ENCODE measurements at regions not wholly inside any gene's neighbourhood (a gene's known extent, or its start where the extent isn't known, plus 50 kb on each side); places are given as distances from the start of the nearest gene placed in this dataset.

- no peak for FAIRE-seq
- no peak for DNase-seq (ENCODE audit: low spot score)
Observed at GRCh38 chr6:40077736-40078135, 143.5 kb upstream of the MOCS1 start.

DNA sequence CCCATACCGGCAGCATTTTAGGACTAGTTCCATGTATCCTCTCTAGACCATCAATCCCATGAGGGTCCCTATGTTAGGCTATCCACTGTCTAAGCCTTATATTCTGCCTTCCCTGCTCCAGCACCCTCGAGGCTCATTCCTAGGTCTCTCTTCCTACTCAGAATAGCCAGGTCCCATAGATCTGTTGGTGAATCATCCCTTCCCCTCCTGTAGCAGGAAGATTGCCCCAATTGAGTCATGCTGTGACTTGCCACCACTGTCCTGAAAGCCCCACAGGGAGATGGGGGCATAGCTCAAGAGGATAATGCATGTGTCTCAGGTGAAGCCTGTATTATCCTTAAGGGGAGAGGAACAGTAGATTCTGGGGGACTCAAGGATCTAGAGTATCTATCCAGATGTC, 143.1 kb upstream of the MOCS1 start:
- no peak for DNase-seq (ENCODE audit: low spot score)
- FAIRE-seq = no peak

GRCh38 chr6:40075056-40075590, 140.9 kb upstream of the MOCS1 start:
- FAIRE-seq (no peak), DNase-seq (ENCODE audit: low spot score) (no peak)

DNA sequence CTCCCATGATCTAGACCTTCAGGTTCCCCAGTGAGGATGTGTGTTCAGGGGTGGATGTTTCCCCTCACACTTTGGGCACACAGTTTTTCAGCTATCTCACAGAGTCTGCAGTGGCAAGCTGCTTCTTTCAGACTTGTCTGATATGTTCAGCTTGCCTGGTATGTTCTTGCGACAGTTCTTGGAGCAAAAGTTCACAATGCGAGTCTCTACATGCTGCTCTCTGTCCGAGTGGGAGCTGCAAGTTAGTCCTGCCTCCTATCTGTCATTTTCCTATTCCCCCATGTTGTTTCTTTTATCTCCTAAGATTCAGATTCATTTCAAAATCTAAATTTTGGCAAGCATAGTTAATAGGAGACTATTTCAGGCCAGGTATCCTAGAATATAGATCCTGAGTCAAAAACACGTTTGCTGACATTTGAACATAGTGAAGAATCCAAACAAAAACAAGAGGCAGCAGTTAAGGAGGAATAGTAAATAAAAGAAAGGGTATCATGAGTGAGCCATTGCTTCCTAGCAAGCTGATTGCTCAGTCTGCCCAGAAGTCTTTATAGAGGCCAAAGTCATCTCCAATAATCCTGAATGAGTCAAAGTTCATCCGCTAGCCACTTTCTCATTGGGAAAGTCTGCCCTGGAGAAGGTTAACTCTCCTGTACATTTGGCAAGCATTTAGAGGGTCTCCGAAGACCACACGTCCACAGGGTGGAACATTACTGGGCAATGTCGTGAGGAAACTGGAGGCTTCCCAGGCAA, 140.2 kb upstream of the MOCS1 start:
- FAIRE-seq (no peak), DNase-seq (ENCODE audit: low spot score) (no peak)

- no peak for FAIRE-seq
- no peak for DNase-seq (ENCODE audit: low spot score)
Observed at GRCh38 chr6:40066372-40066771, 132.1 kb upstream of the MOCS1 start.

DNA sequence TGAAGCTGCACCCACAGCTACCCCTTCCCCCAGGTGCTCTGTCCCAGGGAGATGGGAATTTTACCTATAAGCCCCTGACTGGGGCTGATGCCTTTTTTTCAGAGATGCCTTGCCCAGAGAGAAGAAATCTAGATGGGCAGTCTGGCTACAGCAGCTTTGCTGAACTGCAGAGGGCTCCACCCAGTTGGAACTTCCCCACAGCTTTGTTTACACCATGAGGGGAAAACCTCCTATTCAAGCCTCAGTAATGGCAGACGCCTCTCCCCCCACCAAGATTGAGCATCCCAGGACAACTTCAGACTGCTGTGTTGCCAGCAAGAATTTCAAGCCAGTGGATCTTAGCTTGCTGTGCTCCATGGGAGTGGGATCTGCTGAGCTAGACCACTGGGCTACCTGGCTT, 122.6 kb upstream of the MOCS1 start:
- no peak for DNase-seq (ENCODE audit: low spot score)
- FAIRE-seq = no peak

DNA sequence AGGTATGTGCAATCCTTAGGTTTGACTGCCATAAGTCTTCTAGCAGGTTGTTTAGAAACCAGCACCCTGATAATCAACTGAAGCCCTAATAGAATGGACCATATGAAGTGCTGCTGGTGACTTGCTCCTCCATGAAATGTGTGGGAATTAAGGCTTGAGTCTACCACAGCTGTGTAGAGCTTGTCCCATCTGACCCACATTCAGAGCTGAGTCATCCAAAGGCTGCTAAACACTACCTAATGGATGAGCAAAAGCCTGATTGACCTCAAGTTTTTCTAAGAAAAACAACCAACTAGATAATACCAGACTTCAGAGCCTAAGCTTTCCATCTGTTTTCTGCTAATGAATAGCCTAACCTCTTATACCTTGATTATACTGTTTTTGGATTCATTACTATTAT, 120.3 kb upstream of the MOCS1 start:
- DNase-seq (ENCODE audit: low spot score) = no peak
- FAIRE-seq = no peak

- no peak for DNase-seq (ENCODE audit: low spot score)
- FAIRE-seq = no peak
Observed at GRCh38 chr6:40054186-40054585, 119.9 kb upstream of the MOCS1 start.

DNA sequence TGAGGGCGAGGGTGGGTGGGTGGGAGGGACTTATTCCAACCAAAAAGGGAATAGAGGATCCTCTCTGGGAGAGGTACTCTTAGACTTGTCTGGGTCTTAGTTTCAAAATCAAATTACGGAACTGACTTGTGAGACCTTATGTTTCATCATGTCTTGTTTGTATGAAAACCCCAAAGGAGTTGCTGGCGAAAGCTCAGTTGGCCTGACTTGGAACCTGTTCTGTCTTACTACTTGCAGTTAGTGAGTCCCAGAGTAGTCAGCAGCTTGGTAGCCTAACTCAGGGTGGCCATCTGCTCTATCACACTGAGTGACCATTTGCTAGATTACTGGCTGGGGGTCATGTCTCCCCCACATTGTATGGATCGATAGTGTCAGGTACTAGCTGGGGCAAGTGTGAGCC, 114.9 kb upstream of the MOCS1 start:
- DNase-seq (ENCODE audit: low spot score) (no peak), FAIRE-seq (no peak)

GRCh38 chr6:40044196-40044595, 109.9 kb upstream of the MOCS1 start:
- no peak for FAIRE-seq

GRCh38 chr6:40042232-40042631, 108.0 kb upstream of the MOCS1 start:
- no peak for DNase-seq (ENCODE audit: low spot score)
- FAIRE-seq = no peak

More at GRCh38 chr6:40044196-40044595, 109.9 kb upstream of the MOCS1 start:
- no peak for DNase-seq (ENCODE audit: low spot score)

DNA sequence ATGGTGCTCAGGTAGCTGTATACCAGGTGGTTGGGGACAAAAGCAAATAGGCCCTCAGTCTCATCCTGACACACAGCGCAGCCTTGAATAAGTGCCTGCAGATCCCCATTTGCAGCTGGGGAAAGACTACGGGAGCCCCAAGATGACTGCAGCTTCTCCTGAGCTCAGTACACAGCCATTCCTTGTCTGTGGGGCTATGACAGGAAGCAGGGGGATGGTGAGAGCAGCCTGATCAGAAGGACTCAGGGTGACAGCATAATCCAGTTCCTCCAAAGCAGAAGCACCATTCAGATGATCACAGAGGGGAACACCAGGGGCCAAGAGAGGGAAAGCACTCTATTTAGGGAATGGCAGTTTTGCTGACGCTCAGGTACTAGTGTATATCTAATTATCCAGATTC, 104.8 kb upstream of the MOCS1 start:
- FAIRE-seq (no peak), DNase-seq (ENCODE audit: low spot score) (no peak)

DNA sequence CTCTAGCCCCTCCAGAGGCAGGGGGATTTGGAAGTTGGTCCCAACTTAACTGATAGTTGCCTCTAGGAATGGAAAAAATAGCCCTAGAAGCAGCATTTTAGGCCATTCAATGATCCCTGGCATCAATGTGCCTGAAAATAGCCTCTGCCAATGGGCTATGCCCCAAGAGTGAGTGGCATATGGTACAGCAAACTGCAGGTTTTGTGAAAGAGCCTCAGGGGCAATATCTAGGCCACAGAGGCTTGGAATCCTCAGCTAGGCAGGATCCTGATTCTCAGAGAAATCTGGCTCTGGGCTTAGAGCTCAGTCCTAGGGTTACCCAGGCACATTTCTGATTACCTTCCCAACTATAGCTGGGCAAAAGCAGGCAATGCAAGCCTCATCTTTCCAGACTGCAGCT, 104.4 kb upstream of the MOCS1 start:
- FAIRE-seq = no peak
- no peak for DNase-seq (ENCODE audit: low spot score)

DNA sequence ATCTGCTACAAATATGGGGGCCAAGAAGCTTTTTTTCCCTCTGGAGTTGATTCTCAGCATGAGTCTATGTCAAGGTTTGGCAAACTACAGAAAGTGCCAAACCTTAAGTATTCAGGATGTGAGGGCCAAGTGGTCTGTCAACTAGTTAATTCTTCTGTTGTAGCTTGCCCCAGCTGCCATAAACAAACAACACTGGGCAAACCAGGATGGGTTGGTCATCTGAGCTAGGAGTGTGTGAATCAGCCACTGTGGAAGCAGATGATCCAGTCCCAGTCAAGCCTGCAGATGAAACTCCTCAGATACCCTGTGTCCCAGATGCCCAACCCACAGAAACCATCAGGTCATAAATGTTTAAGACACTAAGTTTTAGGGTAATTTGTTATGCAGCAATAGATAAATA, 103.0 kb upstream of the MOCS1 start:
- FAIRE-seq = no peak

GRCh38 chr6:40036186-40036585, 101.9 kb upstream of the MOCS1 start:
- FAIRE-seq (no peak), DNase-seq (ENCODE audit: low spot score) (no peak)

More for the DNA sequence above, 103.0 kb upstream of the MOCS1 start:
- DNase-seq (ENCODE audit: low spot score) = no peak

GRCh38 chr6:40028449-40028848, 94.2 kb upstream of the MOCS1 start:
- no peak for DNase-seq (ENCODE audit: low spot score)
- no peak for FAIRE-seq

GRCh38 chr6:40022867-40023266, 88.6 kb upstream of the MOCS1 start:
- DNase-seq (ENCODE audit: low spot score) (no peak), FAIRE-seq (no peak)

GRCh38 chr6:40020166-40020565, 85.9 kb upstream of the MOCS1 start:
- FAIRE-seq = no peak

GRCh38 chr6:40015530-40015929, 81.3 kb upstream of the MOCS1 start:
- FAIRE-seq (no peak), DNase-seq (ENCODE audit: low spot score) (no peak)

More at GRCh38 chr6:40020166-40020565, 85.9 kb upstream of the MOCS1 start:
- no peak for DNase-seq (ENCODE audit: low spot score)

DNA sequence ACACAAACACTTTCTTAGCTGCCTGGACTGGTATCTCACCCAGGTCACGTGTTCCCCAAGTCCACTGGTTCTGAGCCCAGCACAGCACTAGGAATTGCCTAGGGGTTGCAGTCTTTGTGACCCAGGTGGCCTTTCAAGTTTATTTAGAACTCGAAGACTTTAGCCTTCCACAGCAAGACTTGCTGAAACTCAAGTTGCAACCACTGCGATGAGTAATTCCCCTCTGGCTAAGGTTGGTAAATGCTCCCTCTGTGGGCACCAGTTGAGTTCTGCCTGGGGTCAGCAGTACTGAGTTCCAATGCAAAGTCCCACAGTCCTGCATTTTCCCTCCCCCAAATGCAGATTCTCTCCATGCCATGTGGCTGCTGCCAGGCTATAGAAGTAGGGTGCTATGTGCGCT, 77.6 kb upstream of the MOCS1 start:
- DNase-seq (ENCODE audit: low spot score) (no peak), FAIRE-seq (no peak)

- DNase-seq (ENCODE audit: low spot score) (no peak), FAIRE-seq (no peak)
Observed at GRCh38 chr6:40000964-40001515, 66.8 kb upstream of the MOCS1 start.

DNA sequence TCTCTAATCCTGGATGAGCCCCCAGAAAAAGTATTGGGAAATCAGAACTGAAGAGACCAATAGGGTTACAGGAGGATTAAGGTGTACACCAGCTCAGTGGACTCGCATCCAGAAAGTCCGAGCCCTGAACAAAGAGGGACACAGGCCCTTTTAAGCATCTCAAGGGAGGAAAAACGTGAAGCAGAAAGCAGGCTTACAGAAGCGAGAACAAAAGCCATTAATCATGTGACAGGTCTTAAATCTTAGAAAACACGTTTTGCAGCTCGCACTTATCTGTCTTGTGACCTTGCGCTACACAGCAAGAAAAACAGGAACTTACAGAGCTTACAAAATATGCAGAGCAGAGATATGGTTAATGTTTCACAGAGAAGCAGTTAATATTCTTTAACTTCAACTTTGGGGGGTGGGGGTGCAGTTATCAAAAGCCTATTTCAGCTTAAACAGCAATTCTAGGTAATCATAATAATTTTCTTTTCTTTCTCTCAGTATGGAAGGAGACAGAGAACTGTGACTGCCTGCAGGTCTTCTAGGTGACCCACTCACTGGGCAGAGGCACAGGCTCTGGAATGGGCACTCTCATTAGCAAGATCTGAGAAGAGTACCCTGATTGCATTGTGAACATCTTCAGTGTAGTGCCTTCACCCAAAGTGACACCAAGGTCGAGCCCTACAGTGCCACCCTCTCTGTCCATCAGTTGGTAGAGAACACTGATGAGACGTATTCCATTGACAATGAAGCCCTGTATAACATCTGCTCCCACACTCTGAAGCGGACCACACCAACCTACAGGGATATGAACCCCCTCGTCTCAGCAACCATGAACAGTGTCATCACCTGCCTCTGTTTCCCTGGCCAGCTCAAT, 65.0 kb upstream of the MOCS1 start:
- no peak for DNase-seq (ENCODE audit: low spot score)
- no peak for FAIRE-seq
